ENCODE measurements at regions not wholly inside any gene's neighbourhood (a gene's known extent, or its start where the extent isn't known, plus 50 kb on each side); places are given as distances from the start of the nearest gene placed in this dataset.
"Not testable (repeated sequence)": the region's sequence is repeated elsewhere in the genome, so short reads cannot be mapped to it uniquely, and the experiment has no call there.

DNA sequence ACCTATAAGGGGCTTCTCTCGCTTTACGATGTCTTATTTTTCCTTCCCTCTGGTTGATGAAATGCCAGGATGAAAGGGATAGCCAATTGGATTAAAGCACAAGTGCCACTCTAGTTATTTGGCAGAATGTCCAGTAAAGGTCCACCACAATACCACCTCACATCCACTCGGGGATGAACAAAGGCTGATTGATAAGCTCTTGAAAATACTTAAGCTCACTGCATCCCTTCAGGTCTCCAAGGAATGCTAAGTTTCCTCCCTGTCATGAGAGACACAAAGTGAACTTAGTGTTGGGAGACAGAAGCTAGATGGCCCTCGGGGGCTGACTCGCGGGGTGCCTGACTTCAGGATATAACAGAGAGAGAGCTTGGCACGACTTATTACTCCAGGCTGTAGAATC is 185.9 kb upstream of the ZNF644 start:
- not testable (repeated sequence) for DNase-seq

DNA sequence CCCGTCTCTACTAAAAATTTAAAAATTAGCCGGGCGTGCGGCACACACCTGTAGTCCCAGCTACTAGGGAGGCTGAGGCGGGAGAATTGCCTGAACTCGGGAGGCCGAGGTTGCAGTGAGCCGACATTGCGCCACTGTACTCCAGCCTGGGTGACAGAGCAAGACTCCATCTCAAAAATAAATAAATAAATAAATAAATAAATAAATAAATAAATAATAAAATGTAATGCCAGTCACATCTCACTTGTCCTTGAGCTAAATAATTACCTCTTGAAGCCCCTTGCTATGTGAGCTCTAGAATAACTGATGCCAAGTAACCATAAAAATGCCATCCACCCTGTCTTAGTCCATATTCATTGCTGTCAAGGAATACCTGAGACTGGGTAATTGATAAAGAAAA is 182.3 kb upstream of the ZNF644 start:
- DNase-seq, result not testable (repeated sequence)

- no peak for DNase-seq
These were observed 179.9 kb upstream of the ZNF644 start for GRCh38 chr1:91201694-91202093.

DNA sequence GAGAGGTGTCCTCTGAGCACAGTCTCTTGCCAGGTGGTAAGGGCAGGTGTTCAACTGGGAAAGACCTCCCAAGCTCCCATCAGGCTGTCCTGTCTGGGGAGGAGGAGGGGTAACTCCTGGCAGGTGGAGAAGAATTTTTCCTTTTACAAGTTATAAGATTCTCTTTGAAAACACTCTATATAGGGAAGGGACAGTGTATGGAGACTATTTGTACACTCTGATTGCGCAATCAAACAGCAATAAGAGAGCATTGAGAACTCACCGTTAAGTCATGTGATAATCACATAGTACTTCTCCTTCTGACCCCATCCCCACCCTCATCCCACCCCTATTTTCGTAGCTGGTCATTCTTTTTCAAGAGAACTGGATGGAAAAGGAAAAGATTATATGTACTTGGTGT is 179.3 kb upstream of the ZNF644 start:
- DNase-seq, result no peak

DNA sequence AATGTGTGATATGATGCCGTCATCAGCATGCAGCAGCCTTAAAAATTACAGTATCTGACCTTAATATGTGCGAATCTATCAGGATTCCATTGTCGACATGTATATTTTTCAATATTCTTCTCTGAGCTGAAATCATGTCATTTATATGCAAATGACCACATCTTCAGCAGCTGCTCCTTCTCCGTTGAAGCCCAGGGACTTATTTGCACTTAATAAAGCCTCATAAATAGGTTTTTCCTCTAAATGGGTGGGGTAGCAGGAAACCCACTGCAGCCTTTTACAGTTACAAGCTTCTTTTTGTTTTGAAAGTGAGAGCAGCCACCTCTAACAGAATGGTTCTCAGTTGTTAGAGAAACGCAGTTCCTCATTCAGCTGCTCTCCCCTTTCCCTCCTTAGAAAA is 178.8 kb upstream of the ZNF644 start:
- no peak for DNase-seq

DNA sequence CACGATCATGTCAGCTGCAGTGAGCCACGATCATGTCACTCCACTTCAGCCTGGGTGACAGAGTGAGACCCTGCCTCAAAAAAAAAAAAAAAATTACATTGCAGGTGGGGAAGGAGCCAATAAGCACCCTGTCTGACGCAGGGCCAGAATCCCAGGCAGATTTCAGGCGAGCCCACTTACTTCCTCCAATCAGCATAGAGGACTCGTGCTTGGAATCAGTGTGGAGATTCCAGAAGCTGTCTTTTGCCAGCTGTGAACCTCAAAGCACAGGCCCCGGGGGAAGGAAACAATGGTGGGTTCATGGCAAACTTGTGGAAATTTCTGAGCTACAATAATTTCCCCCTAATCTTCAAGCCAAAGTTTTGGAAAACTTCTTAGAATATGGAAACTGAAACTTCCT is 178.2 kb upstream of the ZNF644 start:
- DNase-seq, result no peak

GRCh38 chr1:91190996-91191395 is 169.2 kb upstream of the ZNF644 start:
- DNase-seq, result no peak

DNA sequence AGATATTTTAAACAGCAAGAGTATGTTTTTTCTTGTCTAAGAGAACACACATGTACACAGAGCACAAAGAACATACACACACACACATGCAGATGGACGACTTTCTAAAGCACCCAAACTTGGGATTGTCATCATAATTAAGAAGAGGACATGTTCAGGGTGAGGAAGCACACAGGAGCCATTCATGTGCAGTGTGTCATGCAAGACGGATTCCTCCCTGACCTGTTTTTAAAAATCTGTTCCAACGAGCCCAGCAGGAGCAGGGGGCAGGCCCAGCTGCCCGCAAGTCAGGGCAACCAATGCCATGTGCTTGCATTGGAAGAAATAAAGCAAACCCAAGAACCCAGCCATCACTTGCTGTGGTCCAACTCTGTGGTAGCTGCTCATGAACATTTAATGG is 167.3 kb upstream of the ZNF644 start:
- DNase-seq, result no peak

GRCh38 chr1:91182807-91183206 is 161.0 kb upstream of the ZNF644 start:
- not testable (repeated sequence) for DNase-seq

DNA sequence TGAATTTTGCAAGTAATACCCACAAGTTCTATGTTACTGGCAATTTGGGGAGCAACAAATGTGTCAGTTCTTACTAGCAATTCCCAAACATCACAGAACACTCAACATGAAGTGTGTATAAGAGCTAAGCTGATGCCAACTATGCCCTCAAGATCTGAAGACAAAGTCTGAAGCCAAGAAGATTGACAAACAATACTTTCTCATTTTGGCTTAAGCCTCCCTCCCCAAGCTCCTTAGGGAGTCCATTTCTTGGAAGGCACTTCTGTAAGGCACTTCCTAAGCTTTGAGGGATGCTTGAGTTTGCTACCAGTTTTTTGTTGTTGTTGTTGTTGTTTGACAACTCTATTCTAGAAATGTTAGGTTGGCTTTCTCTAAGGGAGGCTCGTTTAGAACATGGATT is 154.4 kb upstream of the ZNF644 start:
- no peak for DNase-seq

GRCh38 chr1:91174734-91175133 is 152.9 kb upstream of the ZNF644 start:
- DNase-seq, result no peak

GRCh38 chr1:91173346-91173890 is 151.6 kb upstream of the ZNF644 start:
- no peak for DNase-seq

DNA sequence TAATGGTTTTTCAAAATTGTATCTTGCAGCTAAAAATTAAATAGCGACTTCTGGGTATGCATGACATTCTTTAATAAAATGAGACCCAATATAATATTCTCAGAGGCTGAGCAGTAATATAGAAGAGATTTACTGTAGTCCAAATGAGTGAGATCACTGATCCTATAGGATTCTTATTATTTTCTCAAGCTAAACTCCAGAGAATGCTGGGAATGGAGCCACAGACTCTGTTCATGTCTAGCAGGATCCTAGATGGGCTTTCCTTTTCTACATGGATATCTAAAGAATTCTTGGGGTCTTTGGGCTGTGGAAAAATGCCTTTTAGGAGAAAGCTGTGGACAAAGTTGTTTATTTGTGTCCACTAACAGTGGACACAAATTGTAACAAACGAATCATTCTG is 150.7 kb upstream of the ZNF644 start:
- DNase-seq, result no peak

- DNase-seq, result no peak
These were observed 150.1 kb upstream of the ZNF644 start for GRCh38 chr1:91171898-91172297.

- DNase-seq, result no peak
These were observed 148.7 kb upstream of the ZNF644 start for GRCh38 chr1:91170571-91170970.

DNA sequence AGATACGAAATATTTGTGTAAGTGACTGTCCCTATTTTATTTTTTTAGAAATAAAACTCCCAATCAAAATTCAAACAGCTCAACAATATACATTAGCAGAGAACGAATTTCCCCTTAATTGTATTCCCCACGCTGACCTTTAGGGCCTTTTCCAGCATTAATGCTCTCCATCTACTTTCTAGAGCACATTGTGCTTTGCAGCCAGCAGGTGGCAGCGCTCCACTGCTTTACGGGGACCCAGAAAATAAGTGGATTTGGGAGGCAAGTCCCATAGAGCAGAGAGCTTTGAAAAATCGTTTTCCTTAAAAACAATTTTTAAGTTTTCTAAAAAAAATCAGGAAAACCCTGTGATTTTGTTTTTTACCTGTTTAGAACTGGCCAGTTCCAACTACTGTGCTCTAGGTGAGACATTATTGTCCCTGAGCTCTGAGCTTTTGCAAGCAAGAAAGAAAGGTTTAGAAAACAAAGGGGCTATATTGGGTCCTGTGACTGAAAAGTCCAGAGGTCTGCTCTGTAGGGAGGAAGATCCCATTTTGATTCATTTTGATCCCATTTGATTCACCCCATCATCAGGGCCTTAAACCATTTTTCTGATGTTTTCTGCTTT is 144.4 kb upstream of the ZNF644 start:
- no peak for DNase-seq

DNA sequence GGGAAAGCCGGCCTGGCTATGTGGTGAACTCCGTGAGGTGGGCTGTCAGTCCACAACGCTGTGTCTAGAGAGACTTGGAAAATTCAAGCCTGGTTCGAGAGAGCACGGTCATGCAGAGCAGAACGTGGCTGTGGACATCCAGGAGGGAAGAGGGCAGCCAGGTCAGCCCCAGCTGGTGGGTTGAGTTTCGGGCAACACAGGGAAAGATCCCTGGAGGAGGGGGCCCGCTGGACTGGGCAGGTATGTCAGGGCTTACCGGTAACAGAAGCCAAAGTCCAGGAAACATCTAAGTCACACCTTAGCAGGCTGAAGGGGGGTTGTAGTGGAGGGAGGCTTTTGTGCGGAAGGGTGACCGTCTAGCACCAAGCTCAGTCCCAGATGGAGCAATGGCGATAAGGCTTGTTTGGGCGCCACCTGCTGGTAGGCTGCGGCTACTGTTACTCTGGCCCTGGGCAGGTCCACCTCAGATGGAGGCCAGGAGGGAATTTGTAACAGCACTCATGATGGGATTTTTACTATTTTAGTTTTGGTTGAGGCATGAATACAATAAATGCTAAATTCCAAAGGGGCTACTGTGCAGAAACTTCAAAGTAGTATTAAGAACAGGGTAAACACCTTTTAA is 143.3 kb upstream of the ZNF644 start:
- DNase-seq, result peak; percentile 3

- no peak for DNase-seq
These were observed 140.8 kb upstream of the ZNF644 start for GRCh38 chr1:91162613-91163012.

DNA sequence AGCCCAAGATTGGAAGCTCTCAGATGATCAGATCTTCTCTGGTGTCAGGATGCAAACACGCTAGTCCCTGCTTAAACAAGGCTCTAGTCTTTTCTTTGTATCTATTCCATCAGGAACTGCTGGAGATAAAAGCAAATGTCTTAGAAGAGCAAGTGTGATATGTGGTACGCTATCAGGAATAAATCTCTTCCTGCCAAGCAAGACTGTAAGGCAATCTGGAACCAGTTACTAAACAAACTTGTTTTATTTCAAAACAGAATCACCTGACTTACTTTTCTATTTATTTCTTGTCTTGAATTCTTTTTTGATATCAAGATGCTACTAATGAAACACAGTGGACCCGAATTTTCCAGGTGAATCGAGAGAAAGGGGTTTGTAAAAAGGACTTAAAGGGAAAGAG is 139.9 kb upstream of the ZNF644 start:
- DNase-seq, result no peak

GRCh38 chr1:91161166-91161565 is 139.3 kb upstream of the ZNF644 start:
- DNase-seq, result no peak

DNA sequence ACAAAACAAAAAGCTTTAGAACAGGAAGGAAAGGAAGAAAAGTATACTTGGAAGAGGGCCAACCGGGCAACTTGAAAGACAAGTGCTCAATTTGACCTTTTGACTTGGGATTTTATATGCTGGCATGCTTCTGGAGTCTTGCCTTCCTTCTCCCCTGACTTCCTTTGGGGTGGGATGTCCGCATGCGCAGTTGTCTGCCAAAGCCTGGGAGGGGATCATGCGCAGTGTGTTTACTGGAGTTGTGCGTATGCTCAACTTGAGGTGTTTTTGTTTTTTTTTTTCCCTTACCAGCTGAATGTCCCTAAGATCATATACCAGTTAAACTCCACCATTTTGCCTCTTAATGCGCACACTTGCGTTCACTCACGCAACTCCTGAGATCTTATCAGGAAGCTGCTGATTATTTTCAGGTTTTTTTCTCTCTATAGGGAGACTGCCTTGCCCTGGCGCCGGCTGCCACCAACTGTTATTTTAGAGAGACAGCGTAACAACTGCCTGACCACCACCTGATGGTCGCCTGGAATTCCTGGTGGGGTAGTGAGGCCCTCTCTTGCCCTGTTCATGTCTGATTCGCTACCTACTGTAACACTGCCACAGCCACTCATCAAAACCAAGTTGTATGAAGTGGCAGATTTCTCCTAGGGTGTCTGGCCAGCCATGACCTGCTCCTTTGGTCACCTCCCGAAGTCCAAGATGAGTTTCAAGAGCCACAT is 138.7 kb upstream of the ZNF644 start:
- DNase-seq, result no peak

DNA sequence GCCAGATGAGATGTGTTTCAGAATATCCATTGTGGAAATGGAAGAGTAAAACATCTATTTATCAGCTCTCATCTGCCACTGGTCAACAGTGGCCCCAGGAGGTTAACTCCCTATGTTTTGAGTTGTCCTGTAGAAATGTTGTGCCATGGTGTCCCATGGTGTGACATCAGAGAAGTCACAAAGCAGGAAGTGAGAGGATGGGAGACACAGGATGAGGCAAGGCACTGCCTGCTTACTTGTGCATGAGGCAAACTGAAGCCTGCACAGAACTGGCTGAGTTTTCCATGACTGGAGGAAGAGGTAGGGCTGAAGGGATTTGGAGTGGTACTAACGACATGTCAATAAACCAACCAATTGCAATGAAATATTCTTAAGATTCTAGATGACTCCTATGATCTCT is 131.5 kb upstream of the ZNF644 start:
- no peak for DNase-seq

DNA sequence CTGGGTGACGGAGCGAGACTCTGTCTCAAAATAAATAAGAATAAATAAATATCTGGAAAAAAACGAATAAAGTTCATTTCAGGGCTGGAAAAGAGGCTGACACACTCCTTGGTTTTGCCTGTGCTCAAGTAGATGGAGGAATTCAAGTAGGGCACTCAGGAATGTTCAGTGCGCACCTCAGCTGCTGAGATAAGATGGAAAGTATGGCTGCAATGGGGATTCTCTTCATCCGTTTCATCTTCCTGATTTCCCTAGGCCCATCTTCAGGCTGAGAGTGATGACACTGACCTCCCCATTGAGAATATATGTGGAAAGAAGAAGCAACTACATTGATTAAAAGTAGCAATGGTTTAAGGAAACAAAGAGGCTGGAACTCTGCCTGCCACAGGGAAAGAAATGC is 130.5 kb upstream of the ZNF644 start:
- no peak for DNase-seq

DNA sequence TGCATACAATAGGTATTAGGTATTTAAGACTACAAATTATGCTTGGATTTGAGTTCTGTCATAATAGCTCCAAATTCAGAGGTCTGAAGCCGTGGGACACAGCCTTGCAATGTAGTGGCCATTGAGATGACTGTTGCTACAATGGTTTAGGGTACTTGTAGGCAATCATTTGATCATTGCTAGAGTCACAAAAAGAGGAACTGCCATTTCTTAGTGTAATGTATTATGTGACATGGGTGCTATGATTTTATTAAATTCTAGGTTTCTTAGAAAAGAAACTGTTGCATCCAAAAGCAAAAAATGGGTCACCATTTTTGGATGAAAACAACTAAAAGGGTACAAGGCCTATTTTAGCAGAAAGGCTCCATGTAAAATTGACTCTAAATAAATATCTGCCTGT is 129.9 kb upstream of the ZNF644 start:
- DNase-seq, result no peak
